GM18517 (cell line): ENCODE measurements at regions not wholly inside any gene's neighbourhood (a gene's known extent, or its start where the extent isn't known, plus 50 kb on each side); places are given as distances from the start of the nearest gene placed in this dataset.

Experiments used
- ATAC-seq: cut with Tn5 transposase; IDR thresholded peaks from one replicate; pipeline ENCODE4 v1.9.1; 2021; ENCODE audit warnings: mild to moderate bottlenecking, moderate library complexity; ENCODE audit not compliant: unreplicated experiment

DNA sequence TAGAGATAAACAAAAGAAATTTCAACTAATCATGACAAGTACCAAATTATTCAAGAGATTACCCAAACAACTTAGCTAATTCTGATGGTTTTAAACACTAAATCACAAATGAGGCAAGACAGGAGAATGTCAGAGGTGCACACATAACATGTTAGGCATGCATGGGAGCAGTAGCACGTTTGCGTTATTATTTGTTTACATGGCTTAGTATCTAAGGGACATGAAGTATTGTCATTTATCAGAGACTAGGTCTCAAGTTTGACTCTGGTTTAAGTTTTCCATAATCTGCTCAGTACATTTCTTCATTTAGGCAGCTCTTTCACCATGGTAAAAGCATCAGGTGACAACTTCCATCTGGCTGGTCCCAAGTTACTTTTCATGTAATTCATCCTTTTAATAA lies 244.1 kb upstream of the TNC start:
- no peak for ATAC-seq

DNA sequence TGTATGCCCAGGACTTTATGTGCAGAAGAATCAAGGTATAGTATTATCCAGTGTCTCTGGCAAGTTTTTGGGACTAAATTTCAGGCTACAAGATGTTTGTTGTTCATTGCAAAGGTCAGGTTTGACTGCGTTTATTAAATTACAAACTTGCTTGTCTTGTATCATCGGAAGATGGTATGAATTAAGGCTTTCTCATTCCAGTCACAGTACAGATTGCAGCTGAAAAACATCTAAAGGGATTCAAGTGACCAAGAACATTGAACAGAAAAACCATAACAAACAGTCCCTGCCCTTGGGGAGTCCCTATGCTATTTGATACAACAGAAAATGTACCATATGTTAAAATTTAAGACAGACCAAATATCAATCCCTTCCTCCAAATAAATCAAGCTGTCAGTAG lies 244.7 kb upstream of the TNC start:
- ATAC-seq = no peak

DNA sequence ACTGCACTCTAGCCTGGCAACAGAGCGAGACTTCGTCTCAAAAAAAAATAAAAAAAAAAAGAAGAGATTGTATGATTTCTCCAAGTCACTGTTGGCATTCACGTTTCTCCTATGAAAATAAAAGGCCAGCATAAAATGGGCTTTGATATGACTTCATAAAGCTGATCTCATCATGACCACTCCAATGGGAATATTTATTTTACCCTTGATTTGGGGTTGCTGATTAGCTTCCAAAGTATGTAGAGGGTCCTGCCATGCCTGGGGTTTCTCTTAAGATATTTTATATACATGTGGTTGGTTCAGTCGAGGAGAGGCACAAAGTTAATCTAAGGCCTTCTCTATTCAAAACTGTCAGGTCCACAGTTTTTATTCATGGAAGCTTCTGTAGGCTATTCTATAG lies 247.0 kb upstream of the TNC start:
- ATAC-seq = no peak

DNA sequence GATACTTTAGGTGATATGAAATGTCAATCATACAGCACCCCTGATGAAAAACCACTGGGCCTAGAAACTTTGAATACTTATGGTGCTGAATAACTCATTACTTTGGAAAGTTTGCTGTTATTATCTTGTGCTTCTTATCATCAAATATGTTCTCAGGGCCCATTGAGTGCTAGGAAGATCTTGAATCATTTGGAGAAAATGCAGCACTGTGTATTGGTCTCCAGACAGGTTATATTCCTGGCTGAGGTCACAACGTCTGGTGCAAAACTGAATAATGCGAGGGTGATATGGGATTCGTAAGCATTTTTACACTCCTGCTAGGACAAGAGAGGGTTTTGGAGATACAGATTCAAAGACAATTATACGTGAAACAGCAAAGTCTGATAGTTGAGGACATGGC lies 249.4 kb upstream of the TNC start:
- no peak for ATAC-seq

DNA sequence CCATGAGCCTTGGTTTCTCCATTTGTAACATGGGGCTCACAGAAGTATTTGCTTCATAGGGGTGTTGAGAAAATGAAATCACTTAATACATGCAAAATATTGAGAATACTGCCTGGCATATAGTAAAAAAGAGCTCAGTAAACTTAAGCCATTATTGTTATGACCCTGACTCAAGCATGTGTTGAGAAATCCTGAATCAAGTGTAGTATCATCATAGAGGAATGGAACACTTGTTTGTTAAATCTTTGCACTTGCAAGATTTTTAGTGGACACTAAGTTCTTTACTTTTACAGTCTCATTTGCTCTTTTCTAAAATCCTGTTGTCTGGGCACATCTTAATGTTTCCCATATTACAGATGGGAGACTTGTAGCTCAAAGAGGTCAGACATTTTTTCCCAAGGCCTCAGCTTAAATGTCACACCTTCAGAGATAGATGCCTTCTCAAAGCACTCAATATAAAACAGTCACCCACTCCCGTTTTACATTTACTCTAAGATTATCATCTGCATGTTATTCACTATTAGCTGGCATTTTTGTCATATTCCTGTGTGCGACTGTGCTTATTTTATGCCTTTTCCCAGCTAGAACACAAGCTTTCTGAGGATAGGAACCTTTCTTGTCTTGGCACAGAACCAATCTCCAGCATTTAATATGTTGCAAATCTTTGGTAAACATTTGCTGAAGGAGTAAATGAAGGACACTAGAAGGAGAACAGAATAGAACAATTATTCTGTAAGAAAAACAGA lies 250.0 kb upstream of the TNC start:
- no peak for ATAC-seq

DNA sequence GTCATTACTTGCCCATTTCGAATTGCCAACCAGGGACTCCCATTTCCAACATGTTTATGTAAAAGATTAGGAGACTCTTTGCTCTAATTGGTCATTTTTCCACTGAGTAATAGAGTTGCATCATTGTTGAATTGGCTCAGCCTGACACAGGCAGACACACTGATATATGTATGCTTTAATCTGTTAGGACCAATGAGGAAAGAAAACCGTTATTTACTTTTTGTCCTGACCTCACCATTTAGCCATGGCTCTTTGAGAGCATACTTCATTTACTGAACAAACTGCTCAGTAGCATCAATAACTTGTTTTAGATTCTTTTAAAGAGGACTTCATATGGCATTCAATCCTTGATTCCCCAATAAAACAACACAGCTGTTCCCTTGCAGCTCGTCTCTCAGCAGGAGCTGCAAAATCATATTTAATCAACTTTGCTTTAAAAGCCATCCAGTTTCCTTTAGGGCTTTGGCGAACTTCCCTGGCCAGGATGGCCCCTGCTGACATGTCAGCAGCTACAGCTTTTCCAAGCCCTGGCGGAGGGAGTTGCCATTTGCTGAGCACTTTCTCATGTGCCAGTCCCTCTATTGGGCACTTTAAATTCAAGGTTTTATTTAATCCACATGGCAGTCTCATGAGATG lies 251.5 kb upstream of the TNC start:
- no peak for ATAC-seq

DNA sequence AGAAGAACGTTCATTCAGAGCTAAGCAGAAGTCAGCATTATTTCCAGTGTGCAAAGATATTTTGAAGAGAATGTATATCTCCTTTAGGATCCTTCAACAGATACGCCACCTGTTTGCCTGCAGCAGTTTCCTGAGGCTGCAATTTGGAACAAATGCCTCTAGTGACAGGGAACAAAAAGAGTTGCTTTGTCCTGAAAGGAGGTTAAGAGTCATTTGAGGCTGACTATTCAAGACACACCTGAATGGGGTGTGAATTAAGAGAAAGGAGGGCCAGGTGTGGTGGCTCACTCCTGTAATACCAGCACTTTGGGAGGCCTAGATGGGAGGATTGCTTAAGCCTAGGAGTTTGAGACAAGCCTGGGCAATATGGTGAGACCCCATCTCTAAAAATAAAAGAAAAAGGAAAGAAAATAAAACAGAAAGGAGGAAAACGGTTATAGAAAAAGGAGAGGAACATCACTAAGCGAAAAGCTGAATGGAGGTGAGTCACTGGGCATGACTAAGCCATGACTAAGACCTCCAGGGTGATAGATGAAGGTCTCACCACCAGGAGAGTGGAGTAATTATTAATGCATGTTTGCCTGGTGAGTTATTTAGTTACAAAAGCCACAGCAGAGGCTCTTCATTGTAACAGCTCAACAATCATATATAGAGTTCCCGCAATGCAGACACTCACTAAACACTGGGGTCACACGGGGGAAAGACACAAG lies 255.2 kb upstream of the TNC start:
- ATAC-seq = peak; percentile 78

DNA sequence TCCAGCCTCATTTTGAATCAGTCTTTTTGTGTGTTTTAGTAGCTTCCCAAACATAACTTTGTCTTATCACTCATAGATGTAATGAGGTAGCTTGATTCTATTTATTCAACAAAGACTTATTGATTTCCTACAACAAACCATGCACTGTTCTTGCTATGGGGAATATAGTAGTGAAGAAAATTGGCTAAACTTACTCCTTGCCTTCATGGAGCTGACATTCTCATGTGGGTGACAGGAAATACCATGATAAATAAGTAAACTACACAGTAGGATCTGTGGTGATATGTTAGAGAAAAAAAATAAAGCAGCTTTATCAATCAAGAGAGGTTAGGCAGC lies 255.7 kb upstream of the TNC start:
- no peak for ATAC-seq

DNA sequence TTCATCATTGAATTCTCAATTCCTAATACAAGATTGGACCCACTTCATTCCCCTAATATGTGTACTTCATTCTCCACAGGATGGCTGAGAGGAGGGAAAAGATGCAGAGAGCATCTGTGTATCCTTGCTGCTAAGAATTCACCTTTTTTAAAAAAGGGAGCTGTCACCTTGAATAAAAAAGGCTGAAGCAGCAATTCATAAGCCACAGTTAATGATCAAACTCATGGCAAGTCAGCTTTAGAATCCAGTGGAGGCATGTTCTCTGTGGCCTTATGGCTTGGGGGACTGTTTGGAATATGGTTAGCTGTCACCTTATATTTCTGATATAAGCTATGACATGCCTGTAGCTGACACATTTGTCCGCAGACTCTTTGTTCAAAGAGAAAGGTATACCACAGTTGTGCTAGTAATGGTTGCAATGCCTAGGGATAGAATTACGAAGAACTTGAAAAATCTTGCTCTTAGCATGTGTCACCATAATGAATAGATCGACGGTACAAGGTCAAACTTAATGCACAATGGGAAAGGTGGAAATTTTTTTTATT lies 256.8 kb upstream of the TNC start:
- ATAC-seq = no peak

DNA sequence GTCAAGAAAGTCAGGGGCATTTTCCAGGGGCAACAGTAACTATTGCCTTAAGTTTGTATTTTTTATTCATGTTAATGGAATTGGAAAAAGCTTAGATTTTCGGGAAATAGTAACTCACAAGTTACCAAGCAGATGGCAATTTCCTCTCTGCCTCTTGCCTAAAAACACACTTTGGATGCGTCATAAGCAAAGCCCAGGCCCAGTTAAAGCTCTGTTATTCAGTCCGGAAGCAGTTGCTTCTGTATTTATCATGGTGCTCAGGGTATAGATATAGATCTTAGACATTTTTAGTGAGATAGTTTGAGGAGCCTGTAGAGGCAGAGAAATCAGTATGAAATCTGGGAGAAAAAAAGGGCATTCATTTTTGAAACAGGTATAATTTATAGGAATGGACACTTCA lies 260.3 kb upstream of the TNC start:
- no peak for ATAC-seq

DNA sequence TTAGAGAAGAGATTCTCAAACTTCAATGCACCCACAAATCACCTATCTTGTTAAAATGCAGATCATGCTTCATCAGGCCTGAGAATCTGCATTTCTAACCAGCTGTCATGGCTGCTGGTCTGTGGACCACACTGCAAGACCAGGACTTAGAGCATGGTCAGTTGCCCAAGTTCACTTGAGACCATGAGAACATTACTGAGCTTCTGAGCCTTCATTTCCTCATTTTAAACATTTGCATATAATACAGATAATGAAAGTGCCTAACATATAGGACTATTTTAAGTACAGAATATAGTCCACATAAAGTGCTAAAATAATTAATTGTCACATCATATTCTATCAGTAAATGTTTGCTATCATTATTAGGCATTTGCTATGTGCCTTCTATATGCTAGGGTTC lies 260.8 kb upstream of the TNC start:
- no peak for ATAC-seq

DNA sequence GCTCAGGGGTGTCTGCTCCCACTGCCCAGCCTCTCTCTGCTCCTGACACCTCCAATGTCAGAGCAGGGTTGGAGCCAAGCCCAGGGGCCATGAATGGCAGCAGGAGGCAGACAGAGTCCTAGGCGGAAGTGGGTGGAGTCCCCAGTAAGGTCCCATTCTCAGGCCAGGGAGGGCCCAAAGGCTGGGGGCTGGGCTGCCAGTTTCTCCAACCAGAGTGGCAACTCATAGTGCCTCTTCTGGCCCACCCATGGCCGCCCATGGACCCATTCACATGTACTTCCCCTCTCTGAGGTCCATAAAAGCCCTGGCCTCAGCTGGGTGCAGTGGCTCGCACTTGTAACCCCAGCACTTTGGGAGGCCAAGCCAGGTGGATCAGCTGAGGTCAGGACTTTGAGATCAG lies 261.8 kb upstream of the TNC start:
- ATAC-seq = no peak

DNA sequence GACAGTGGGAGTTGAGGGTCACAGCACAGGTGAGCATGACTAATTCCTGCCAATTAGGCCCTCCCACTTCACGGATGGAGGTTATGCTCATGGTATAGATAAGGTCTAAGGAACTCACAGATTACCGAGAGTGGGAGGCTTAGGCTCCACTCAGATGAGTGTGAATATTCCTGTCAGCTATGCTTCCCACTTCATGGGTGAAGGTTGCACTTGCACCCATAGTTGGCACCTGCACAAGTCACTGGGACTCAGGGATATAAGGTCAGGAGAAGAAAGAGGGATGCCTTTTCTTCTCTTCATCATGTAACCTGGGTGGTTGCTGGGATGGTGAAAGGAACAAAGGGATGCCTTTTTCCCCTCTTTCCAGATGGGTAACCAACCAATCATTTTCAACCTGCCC lies 264.9 kb upstream of the TNC start:
- ATAC-seq = no peak

DNA sequence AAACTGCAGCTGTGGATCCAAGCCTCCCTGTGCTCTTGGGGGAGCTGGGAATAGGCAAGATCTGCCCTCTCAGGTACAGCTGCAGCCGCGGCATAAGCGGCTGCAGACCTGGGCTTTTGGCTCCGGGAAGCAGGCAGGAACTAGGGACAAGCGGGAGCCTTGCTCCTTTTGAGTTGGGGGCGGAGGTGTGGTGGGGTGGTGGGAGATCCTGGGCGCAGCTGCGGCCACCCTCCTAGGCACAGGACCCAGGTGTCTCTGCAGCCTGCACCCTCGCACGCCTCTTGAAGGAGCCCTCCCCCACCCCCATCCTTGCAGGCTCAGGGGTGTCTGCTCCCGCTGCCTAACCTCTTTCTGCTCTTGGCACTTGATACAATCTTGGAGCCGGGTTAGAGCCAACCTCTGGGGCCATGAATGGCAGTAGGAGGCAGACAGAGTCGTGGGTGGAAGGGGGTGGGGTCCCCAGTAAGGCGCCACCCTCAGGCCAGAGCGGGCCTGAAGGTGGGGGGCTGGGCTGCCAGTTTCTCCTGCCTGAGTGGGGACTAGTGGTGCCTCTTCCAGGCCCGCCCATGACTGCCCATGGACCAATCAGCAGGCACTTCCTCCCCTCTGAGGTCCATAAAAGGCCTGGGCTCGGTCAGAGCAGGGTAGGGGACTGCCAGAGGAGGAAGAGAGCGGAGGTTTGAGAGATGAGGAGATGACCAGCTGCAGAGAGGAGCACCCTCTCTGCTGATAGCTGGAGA lies 267.6 kb upstream of the TNC start:
- ATAC-seq = no peak

DNA sequence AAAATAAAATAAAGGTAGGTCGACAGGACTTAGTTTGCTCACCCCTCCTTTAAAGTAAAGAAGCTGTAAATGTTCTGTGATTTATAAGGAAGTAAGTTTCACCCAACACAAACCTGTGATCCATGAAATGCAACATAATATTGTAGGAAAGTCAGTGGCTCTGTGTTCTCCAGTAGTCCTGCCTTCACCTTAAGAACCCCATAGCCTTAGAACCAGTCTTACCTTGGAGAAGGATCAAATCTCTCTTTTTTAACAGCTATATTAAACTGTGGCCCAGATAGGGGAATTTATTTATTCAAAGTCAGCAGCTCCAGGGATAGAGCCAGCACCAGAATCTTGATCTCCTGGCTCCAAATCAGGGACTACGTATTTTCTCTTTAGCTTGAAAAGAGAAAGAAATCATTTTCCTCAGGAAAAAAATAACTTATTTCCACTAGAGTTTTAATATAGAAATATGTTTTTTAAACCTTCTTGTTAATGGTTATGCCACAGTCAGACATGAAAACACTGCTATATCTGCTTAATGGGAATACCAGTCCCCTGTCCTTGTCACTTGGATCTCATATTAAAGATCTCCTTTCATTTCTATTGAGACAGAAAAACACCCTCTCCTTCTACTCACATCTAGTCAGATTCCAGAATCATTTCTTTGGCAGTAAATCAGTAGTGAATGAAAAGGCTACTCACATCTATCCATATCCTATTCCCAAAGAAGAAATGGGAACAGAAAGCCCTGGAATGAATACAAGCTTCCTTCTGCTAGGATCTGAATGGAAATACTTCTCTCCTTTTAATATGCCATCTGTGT lies 269.2 kb upstream of the TNC start:
- no peak for ATAC-seq

DNA sequence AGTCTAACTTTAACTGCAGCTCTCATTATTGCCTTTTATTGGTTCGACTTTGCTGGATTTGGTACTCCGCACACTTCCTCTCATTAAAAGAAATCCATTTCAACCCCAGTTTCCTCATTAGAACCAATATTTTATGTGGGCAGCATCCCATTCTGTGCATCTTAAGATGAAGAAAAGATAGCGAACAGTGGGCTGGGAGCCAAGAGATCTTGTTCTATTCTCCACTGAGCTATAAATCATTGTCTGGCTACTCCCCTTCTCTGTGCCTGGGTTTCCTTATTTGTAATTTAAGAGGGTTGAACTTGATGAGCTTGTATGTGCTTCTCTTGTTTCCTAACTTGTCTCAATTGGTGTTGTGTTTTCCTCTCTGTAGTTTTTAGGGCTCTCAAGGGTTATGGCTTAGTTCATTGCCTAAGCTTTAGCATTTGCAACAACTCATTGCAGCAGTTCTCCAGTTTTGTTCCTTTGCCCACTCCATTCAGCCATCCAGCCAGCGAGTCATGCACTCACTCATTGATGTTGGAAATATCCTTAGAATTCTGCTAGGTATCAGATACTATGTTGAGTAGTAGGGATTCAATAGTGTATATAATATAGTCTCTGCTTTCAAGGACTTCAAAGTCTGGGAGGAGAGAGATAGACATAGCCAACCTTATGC lies 273.3 kb upstream of the TNC start:
- ATAC-seq = no peak

DNA sequence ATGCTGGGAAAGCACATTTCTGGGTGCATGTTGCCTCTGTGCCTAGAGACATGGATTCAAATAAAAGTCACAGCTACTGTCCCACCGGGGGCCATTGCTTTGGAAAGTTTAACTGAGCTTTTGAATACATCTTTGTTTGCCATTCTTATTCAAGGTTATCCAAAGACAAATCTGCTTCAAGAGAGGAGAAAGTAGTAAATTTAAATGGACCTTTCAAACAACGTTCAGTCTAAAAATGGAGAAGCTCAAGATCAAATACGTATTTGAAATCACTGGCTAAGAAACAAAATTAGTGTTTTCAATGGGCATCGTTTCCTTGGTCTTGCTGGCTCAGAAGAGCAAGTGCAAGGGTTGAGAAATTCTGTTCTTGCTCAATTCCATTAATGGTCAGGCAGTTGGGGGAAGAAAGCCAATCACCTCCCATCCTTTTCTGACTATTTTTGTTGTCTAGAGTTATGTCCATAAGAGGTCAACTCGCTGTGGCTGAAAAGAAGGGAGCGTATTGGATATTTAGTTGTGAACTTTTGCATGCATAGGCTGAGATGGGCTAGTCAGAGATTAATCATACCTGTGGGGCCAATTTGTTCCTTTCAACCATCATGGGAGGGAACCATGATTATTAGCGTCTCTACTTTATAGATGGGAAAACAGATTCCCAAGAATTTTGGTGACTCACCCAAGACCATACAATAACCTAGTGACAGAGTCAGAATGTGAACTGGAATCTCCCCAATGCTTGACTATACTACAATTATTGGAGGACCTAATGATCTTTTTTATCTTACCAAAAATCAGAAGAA lies 276.2 kb upstream of the TNC start:
- no peak for ATAC-seq

DNA sequence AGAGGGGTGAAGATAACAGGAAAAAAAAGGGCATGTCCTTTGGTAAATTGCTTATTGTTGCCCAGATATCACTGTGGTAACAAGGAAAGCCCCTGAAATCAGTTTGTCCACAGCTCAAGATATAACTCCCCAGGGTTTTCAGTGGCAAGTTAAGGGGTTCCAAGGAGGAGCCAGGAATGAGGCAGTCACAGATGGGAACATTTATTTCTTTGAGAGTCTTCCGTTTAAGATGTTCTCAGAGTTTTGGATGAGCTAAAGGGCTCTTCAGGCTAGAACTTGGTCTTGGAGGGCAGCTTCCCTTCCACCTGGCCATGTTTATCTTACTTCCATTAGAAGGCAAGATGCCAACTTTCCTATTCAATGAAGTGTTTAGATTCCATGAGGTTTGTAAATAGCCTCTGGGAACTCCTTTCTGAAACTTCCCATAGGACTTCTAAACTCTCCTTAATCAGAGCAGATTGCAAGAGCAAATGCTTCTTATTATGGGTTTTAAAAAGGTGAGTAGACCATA lies 277.6 kb upstream of the TNC start:
- no peak for ATAC-seq

DNA sequence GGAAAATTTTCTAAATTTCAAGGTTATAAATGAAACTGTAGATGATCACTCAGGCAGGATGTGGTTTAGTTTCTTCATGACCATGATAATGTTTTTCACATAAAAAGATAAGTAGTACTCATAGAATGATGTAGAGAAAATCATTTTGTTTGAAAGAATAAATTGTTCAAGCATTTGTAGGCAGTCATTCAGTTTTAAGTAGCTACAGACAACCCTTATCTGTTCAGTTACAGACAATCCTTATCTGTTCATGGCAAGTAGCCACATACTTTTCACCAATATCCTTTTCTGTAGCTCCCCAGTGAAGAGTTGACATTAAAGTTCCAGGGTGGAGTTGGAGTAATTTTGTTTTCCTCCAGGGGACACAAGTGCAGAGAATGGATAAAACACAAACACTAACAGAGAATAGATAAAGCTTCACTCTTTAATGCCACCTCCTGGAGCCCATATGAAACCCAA lies 278.1 kb upstream of the TNC start:
- ATAC-seq = no peak
